OCI-LY1 (cell line): ENCODE measurements at regions not wholly inside any gene's neighbourhood (a gene's known extent, or its start where the extent isn't known, plus 50 kb on each side); places are given as distances from the start of the nearest gene placed in this dataset.

Experiments used
- CTCF ChIP-seq: fragments of 200-600 bp; sonication (generic), shearing (Covaris generic); IDR thresholded peaks from 2 replicates; pipeline ENCODE4 v1.5.1; 2017; ENCODE audit warnings: mild to moderate bottlenecking, antibody characterized with exemption, low read length, moderate library complexity, mixed read lengths
- EZH2 ChIP-seq: fragments of 200-600 bp; sonication (generic), shearing (Covaris generic); IDR thresholded peaks from 2 replicates; pipeline ENCODE4 v1.8.0; 2017; ENCODE audit warnings: borderline replicate concordance, mixed run types, mild to moderate bottlenecking, antibody characterized with exemption, low read length, moderate library complexity, mixed read lengths

GRCh38 chr1:112852276-112852675 is 103.7 kb downstream of the SLC16A1 start:
- TF ChIP-seq CTCF (no peak), EZH2 (no peak)
